Fibroblast of skin of right biceps (primary cell): ENCODE measurements at regions not wholly inside any gene's neighbourhood (a gene's known extent, or its start where the extent isn't known, plus 50 kb on each side); places are given as distances from the start of the nearest gene placed in this dataset.
"Not testable (repeated sequence)": the region's sequence is repeated elsewhere in the genome, so short reads cannot be mapped to it uniquely, and the experiment has no call there.

Source experiments
- DNase-seq: peaks from one replicate; pipeline ENCODE4 v3.0.0-alpha.2; 2013

DNA sequence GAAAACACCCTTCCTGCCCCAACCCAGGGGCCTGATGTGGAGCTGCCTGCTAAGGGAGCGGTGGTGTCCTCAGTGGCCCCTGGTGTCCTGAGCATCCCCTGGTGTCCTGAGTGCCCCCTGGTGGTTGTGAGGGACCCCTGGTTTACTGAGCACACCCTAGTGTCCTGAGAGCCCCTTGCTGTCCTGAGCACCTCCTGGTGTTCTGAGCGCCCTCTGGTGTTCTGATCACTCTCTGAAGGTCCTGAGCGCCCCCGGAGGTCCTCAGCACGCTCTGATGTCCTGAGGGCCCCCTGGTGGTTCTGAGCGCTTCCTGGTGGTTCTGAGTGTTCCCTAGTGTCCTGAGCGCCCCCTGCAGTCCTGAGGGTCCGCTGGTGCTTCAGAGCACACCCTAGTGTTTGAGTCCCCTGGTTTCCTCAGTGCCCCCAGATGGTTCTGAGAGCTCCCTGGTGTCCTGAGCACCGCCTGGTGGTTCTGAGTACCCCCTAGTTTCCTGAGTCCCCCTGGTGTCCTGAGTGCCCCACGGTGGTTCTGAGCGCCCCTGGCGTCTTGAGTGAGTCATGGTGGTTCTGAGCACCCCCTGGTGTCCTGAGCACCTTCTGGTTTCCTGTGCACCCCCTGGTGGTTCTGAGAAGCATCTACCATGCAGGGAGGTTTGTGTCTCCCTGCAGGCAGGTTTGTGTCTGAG is 1004.2 kb downstream of the TMEM121 start:
- DNase-seq: no peak

GRCh38 chr14:106537597-106537996 is 1011.2 kb downstream of the TMEM121 start:
- not testable (repeated sequence) for DNase-seq

DNA sequence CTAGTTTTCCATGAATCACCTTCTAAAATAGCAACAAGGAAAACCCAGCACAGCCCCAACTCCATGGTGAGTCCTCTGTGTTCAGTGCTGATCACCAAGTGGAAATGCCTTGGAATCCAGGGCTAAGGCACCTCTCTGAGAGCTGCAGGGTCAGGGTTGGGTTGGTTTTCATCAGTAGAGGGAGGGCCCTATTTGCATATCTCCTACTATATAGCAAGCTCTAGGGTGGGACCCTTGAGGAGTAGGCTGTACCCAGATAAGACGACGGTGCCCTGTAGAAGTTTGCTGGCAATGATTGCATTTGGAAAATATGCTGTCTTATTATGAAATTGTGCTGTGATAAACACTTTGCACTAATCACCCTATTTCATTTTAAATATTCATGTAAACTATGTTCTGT is 1011.8 kb downstream of the TMEM121 start:
- no peak for DNase-seq

- DNase-seq: no peak
Measured at GRCh38 chr14:106547735-106548434, 1021.5 kb downstream of the TMEM121 start.

- DNase-seq: no peak
Measured at GRCh38 chr14:106549064-106549463, 1022.7 kb downstream of the TMEM121 start.

DNA sequence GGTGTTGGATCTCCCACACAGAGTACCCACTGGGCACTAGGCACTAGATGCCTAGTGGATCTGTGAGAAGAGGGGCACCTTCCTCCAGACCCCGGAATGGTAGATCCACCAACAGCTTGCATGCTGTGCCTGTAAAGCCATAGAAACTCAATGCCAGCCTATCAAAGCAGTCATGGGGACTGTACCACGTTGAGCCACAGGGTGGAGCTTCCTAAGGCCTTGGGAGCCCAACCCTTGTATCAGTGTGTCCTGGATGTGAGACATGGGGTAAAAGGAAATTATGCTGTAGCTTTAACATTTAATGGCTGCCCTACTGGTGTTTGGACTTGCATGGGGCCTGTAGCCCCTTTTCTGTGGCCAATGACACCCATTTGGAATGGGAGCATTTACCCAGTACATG is 1024.9 kb downstream of the TMEM121 start:
- DNase-seq: no peak

DNA sequence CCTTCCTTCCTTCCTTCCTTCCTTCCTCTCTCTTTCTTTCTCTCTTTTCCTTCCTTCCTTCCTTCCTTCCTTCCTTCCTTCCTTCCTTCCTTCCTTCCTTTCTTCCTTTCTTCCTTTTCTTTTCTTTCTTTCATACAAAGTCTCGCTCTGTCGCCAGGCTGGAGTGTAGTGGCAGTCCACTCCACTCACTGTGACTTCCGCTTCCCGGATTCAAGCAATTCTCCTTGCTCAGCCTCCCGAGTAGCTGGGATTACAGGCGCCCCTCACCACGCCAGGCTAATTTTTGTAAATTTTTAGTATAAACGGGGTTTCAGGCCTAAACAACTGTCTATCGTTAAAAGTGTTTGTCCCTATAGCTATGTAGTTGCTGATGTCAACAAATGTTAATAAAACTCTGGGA is 1029.8 kb downstream of the TMEM121 start:
- DNase-seq: not testable (repeated sequence)

GRCh38 chr14:106556665-106557289 is 1030.4 kb downstream of the TMEM121 start:
- DNase-seq: no peak

- DNase-seq: no peak
Measured at GRCh38 chr14:106562451-106562850, 1036.1 kb downstream of the TMEM121 start.

DNA sequence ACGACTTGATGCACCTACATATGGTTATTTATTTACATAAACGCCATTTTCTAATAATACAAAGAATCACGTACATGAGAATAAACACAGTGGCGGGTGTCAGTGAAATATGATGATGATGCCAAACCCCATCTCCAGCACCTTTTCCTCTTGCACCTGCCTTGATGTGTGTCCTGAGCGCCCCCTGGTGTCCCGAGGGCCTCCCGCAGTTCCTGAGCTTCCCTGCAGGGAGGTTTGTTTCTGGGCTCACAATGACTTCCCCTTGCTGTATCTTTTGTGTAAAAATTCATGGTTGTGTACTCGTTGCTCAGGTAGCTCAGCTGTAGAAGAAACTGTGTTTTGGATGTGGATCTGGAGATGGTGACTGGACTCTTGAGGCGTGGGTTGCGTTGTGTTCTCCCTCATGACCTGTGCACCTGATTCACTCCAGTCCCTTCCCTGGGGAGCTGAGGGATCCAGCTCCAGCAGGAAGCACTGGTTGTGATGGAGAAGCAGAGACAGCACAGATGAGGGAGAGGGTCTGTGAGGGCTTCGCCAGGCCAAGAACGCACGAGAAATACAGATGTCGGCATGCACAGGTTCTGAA is 1037.8 kb downstream of the TMEM121 start:
- no peak for DNase-seq

DNA sequence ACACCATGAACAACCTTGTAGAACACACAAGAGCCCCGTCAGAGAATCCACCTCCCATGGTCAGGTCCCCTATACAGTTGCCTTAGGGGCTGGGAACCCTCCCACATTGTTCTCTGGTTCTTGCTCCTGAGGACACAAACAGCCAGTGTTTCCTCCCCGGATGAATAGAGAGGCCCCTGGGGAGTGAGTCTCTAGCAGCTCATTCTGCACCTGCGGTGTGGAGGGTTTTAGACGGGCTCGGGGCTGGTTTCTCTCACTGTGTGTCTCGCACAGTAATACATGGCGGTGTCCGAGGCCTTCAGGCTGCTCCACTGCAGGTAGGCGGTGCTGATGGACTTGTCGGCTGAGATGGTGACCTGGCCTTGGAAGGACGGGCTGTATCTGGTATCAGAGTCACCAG is 1052.1 kb downstream of the TMEM121 start:
- no peak for DNase-seq

DNA sequence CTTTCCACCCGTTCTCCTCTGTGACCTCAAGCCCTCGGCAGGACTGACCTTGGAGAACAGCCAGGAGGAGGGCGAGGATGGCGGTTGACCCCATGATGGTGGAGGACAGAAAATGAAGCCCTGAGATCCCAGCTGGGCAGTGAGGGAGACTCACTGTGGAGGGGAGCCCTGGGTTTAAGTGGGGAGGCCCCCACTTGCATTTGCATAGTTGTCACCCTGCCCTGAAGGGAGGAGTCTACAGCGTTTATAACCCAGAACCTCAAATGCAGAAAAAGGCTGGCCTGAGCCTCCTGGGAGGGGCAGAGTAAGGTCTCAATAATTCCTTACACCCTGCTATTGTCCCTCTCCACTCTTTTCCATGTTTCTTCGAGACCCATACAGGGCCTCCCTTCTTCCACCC is 1052.7 kb downstream of the TMEM121 start:
- no peak for DNase-seq

- no peak for DNase-seq
Measured at GRCh38 chr14:106585692-106586091, 1059.3 kb downstream of the TMEM121 start.

GRCh38 chr14:106586098-106586704 is 1059.8 kb downstream of the TMEM121 start:
- no peak for DNase-seq

DNA sequence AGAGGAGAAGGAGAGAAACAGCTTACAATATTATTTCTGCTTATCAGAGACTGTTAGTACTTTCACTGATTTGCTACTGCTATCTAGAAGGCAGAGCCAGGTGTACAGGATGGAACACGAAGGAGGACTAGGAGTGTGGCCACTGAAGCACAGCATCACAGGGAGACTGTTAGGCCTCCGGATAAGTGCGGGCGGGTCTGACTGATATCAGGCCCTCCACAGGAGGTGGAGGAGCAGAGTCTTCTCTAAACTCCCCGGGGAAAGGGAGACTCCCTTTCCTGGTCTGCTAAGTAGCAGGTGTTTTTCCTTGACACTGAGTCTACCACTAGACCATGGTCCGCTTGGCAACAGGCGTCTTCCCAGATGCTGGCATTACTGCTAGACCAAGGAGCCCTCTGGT is 1065.2 kb downstream of the TMEM121 start:
- DNase-seq: not testable (repeated sequence)

DNA sequence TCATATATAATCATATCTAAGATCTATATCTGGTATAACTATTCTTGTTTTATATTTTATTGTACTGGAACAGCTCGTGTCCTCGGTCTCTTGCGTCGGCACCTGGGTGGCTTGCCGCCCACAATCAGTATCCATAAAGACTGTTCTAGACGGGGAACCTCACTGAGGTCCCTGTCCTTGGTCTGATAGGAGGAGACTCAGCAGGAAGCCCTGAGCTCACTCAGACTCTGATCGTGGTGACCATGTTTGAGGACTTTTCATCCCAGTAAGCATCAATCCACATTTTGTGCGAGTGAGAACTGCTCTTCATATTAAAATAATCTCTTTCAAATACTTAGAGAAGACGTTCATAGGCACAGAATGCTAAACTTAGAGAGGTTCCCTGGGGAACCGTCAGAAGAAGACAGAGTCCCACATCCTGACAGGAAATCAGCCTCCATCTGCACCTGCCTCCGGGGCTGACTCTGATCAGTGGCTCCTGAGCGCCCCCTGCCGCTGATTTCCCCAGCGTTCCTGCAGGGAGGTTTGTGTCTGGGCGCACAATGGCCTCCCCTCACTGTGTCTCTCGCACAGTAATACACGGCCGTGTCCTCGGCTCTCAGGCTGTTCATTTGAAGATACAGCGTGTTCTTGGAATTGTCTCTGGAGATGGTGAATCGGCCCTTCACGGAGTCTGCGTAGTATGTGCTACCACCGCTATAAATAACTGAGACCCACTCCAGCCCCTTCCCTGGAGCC is 1065.9 kb downstream of the TMEM121 start:
- DNase-seq: not testable (repeated sequence)

DNA sequence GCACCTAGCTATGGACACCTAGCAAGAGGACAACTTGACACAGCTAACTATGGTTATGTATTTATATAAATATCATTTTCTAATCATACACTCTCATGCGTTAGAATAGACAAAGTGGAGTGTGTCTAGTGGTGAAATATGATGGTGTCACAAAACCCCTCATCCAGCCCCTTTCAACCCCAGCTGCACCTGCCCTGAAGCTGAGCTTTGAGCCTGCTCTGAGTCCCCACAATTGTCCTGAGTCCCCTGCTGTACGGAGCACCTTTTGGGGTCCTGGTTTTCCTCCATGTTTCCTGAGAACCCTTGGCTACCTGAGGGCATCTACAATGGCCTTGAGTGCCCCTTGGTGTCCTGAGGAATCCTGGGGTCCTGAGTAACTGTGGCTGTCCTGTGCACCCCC is 1072.8 kb downstream of the TMEM121 start:
- no peak for DNase-seq

GRCh38 chr14:106605548-106606448 is 1079.4 kb downstream of the TMEM121 start:
- DNase-seq: no peak

DNA sequence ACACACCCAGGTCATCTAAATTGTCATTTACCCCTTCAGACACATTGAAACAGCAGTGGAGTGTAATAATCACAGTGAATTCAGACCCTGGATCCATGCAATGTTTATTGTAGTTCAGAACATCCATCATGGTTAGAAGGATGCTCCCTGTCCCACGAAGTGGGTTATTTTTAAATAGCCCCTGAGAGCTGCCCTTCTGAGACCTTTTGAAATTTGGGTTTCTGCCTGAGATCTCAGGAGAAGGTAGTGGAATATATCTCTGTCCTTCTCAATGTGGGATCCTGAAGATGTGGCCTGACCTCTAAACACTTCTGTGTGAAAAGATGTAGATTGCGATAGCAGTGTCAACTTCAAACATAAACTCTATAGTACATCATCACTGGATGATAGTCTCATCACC is 1080.6 kb downstream of the TMEM121 start:
- DNase-seq: no peak

- DNase-seq: no peak
Measured at GRCh38 chr14:106610691-106611090, 1084.3 kb downstream of the TMEM121 start.

DNA sequence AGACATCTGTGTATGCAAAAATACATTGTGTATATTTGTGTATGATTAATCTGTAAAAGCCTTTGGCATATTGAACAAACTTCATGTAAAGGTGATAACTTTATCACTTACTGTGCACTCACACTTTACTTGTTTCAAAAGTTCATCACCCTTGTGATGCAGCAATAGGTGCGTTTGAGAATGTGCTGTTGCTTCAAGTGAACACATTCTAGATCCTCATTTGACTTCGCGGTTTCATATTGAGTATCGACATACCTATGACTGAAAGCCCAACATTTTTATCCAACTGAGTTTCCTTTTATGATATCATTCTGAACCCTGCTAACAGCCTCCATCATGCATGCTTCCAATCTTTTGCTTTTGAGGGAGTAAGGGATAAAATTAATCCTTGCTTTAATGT is 1086.9 kb downstream of the TMEM121 start:
- no peak for DNase-seq
